Gastrocnemius medialis (tissue), 4 donors: ENCODE measurements at regions not wholly inside any gene's neighbourhood (a gene's known extent, or its start where the extent isn't known, plus 50 kb on each side); places are given as distances from the start of the nearest gene placed in this dataset.

Experiments
- ATAC-seq, 2 donors: fragments of 150-250 bp; one replicate each; pipeline ENCODE4 v1.9.1; 2016
- DNase-seq, 2 donors: peaks; one replicate each; pipeline ENCODE4 v3.0.0-alpha.2; 2019
- H3K27ac ChIP-seq, 4 donors: fragments of 200-600 bp; sonication (generic); 1 replicate in 1 of 4; 2 replicates in 3 of 4; pipeline ENCODE4 v1.5.1; 2016 to 2018; ENCODE audit warnings: mild to moderate bottlenecking in 2 of 4, moderate library complexity in 1 of 4
- H3K27me3 ChIP-seq, 3 donors: fragments of 200-600 bp; sonication (generic) in 2 of 3; 1 replicate in 1 of 3; 2 replicates in 2 of 3; pipeline versions ENCODE4 v1.5.1 to v1.6.0; 2016 to 2019; ENCODE audit warnings: mild to moderate bottlenecking in 1 of 3, moderate library complexity in 1 of 3
- H3K36me3 ChIP-seq, 2 donors: fragments of 200-600 bp; sonication (generic) in 1 of 2; one replicate each; pipeline ENCODE4 v1.5.1; 2017 to 2018
- H3K4me1 ChIP-seq, 2 donors: fragments of 200-600 bp; sonication (generic) in 1 of 2; one replicate each; pipeline ENCODE4 v1.5.1; 2016 to 2017; ENCODE audit warnings: mild to moderate bottlenecking in 2 of 2
- H3K4me3 ChIP-seq, 4 donors: fragments of 200-600 bp; sonication (generic) in 3 of 4; 1 replicate in 1 of 4; 2 replicates in 3 of 4; pipeline ENCODE4 v1.5.1; 2016 to 2019; ENCODE audit warnings: mild to moderate bottlenecking in 2 of 4
- H3K9me3 ChIP-seq, 3 donors: fragments of 200-600 bp; sonication (generic) in 2 of 3; 1 replicate in 1 of 3; 2 replicates in 2 of 3; pipeline ENCODE4 v1.5.1; 2016 to 2019
- POLR2A ChIP-seq, 2 donors: fragments of 450-650 bp; IDR thresholded peaks; one replicate each; pipeline ENCODE4 v1.6.1; 2017; ENCODE audit warnings: antibody characterized with exemption in 2 of 2, mild to moderate bottlenecking in 2 of 2, moderate library complexity in 2 of 2
- in situ Hi-C, 4 donors: fragments of 200-750 bp; cut with MboI; loops; one replicate each; pipeline versions ENCODE4 v1.15.0 to v1.8.0; 2017; ENCODE audit warnings: low sequenced_read_pairs in 4 of 4
- intact Hi-C: fragments of 100-400 bp; cut with DNase I; formaldehyde crosslinking; loops from one replicate; pipeline ENCODE4 v1.15.1; 2023; ENCODE audit warnings: low total_unique reads
- TF ChIP-seq, protein P1 (sequence below), 5 experiments: fragments of 450-650 bp in 3 of 5; fragments of 200-600 bp in 2 of 5; sonication (generic) in 2 of 5; IDR thresholded peaks in 4 of 5; conservative IDR thresholded peaks in 1 of 5; 1 replicate in 4 of 5; 2 replicates in 1 of 5; pipeline ENCODE4 v1.5.1; 2016 to 2019; ENCODE audit warnings: antibody characterized with exemption in 5 of 5, mild to moderate bottlenecking in 3 of 5, moderate library complexity in 3 of 5

GRCh38 chr14:85079842-85080730 is 449.9 kb upstream of the FLRT2 start:
- ATAC-seq (no peak), DNase-seq (no peak)
- H3K9me3 ChIP-seq, result no peaks in the 10 kb centered on the region
- no peaks in the 10 kb centered on the region for H3K4me1 ChIP-seq
- intact Hi-C loops, result no loop called here
- H3K4me3 ChIP-seq, result no peak overlapping the region
- in situ Hi-C loops, result no loop called here
- H3K27me3 ChIP-seq, result no peaks in the 10 kb centered on the region
- H3K36me3 ChIP-seq, result no peaks in the 10 kb centered on the region
- TF ChIP-seq POLR2A (IDR thresholded peaks at IDR 0.05), result no peak
- TF ChIP-seq, protein P1, sequence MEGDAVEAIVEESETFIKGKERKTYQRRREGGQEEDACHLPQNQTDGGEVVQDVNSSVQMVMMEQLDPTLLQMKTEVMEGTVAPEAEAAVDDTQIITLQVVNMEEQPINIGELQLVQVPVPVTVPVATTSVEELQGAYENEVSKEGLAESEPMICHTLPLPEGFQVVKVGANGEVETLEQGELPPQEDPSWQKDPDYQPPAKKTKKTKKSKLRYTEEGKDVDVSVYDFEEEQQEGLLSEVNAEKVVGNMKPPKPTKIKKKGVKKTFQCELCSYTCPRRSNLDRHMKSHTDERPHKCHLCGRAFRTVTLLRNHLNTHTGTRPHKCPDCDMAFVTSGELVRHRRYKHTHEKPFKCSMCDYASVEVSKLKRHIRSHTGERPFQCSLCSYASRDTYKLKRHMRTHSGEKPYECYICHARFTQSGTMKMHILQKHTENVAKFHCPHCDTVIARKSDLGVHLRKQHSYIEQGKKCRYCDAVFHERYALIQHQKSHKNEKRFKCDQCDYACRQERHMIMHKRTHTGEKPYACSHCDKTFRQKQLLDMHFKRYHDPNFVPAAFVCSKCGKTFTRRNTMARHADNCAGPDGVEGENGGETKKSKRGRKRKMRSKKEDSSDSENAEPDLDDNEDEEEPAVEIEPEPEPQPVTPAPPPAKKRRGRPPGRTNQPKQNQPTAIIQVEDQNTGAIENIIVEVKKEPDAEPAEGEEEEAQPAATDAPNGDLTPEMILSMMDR (IDR thresholded peaks at IDR 0.05 in 4 of 5, conservative IDR thresholded peaks at IDR 0.05 in 1 of 5), result no peak
- H3K27ac ChIP-seq, result no peak overlapping the region

DNA sequence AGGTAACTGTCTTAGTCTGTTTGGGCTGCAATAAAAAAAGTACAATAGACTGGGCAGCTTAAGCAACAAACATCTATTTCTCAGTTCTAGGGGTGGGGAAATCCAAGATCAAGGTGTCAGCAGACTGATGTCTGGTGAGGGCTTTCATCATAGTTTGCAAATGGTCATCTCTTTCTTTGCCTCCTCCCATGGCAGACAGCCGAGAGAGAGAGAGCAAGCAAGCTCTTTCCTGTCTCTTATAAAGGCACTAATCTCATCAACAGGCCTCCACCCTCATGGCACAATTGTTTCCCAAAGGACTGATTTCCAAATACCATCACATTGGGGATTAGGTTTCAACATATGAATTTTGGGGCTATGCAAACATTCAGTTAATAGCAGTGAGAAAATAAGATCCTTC is 445.6 kb upstream of the FLRT2 start:
- Histone ChIP-seq H3K9me3 (no peaks in the 10 kb centered on the region), H3K4me3 (no peak overlapping the region), H3K36me3 (no peaks in the 10 kb centered on the region), H3K27me3 (no peaks in the 10 kb centered on the region), H3K4me1 (no peaks in the 10 kb centered on the region), H3K27ac (no peak overlapping the region)
- in situ Hi-C loops (no loop called here), intact Hi-C loops (no loop called here)
- TF ChIP-seq POLR2A (IDR thresholded peaks at IDR 0.05), result no peak
- TF ChIP-seq, protein P1 (IDR thresholded peaks at IDR 0.05 in 4 of 5, conservative IDR thresholded peaks at IDR 0.05 in 1 of 5), result no peak
- DNase-seq (no peak), ATAC-seq (no peak)

DNA sequence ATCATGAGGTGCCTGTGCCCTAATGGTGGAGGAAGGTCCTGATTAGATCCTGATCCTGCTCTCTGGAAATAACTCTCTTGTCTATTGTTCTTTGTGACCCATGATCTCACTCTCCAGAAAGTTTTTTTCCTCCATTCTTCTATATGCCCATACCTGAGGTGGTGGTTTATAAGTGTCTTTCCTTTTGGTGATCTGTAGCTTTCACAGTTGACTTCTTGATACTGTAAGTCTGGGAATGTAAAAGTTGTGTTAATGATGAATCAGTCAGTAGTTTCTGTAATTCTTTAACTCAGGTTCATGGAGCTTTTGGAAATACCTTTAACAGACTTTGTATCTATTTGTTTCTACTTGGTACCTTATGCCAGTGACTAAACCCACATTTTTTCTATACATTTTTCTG is 444.0 kb upstream of the FLRT2 start:
- in situ Hi-C loops, result no loop called here
- no peaks in the 10 kb centered on the region for H3K27me3 ChIP-seq
- H3K4me3 ChIP-seq, result no peak overlapping the region
- intact Hi-C loops, result no loop called here
- no peak for ATAC-seq
- TF ChIP-seq POLR2A (IDR thresholded peaks at IDR 0.05), result no peak
- TF ChIP-seq, protein P1 (IDR thresholded peaks at IDR 0.05 in 4 of 5, conservative IDR thresholded peaks at IDR 0.05 in 1 of 5), result no peak
- no peaks in the 10 kb centered on the region for H3K36me3 ChIP-seq
- H3K4me1 ChIP-seq, result no peaks in the 10 kb centered on the region
- no peak for DNase-seq
- H3K9me3 ChIP-seq, result no peaks in the 10 kb centered on the region
- H3K27ac ChIP-seq, result no peak overlapping the region

- Histone ChIP-seq H3K36me3 (no peaks in the 10 kb centered on the region), H3K27me3 (no peaks in the 10 kb centered on the region), H3K4me1 (no peaks in the 10 kb centered on the region), H3K27ac (no peak overlapping the region), H3K9me3 (no peaks in the 10 kb centered on the region), H3K4me3 (no peak overlapping the region)
- no peak for ATAC-seq
- in situ Hi-C loops (no loop called here), intact Hi-C loops (no loop called here)
- no peak for TF ChIP-seq POLR2A (IDR thresholded peaks at IDR 0.05)
- TF ChIP-seq, protein P1 (IDR thresholded peaks at IDR 0.05 in 4 of 5, conservative IDR thresholded peaks at IDR 0.05 in 1 of 5), result no peak
- DNase-seq, result no peak
These were observed 442.7 kb upstream of the FLRT2 start for GRCh38 chr14:85087201-85087600.
